ENCODE measurements at regions not wholly inside any gene's neighbourhood (a gene's known extent, or its start where the extent isn't known, plus 50 kb on each side); places are given as distances from the start of the nearest gene placed in this dataset.
"Not testable (repeated sequence)": the region's sequence is repeated elsewhere in the genome, so short reads cannot be mapped to it uniquely, and the experiment has no call there.

DNA sequence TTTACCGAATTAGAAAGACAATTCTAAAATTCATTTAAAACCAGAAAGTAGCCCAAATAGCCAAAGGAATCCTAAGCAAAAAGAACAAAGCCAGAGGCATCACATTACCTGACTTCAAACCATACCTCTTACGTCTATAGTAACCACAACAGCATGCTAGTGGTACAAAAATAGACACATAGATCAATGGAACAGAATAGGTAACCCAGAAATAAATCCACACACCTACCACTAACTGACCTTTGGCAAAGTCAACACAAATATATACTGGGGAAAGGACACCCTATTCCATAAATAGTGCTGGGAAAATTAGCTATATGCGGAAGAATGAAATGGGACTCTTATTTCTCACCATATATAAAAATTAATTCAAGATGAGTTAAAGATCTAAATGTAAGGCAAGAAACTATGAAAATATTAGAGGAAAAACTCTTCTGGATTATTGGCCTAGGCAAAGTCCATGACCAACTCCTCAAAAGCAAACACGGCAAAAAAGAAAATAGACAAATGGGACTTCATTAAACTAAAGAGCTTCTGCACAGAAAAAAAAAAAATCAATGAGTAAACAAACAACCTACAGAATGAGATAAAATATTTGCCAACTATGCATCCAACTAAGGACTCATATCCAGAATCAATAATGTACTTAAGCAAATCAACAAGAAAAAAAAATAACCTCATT is 568.9 kb downstream of the SOX5 start:
- no peak for DNase-seq

- not testable (repeated sequence) for DNase-seq
Measured at GRCh38 chr12:23388898-23389297, 560.6 kb downstream of the SOX5 start.

DNA sequence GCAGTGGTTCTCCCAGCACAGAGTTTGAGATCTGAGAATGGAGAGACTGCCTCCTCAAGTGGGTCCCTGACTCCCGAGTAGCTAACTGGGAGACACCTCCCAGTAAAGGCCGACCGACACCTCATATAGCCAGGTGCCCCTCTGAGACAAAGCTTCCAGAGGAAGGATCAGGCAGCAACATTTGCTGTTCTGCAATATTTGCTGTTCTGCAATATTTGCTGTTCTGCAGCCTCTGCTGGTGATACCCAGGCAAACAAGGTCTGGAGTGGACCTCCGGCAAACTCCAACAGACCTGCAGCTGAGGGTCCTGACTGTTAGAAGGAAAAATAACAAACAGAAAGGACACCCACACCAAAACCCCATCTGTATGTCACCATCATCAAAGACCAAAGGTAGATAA is 560.2 kb downstream of the SOX5 start:
- not testable (repeated sequence) for DNase-seq

GRCh38 chr12:23399402-23399933 is 550.0 kb downstream of the SOX5 start:
- no peak for DNase-seq

- no peak for DNase-seq
Measured at GRCh38 chr12:23415180-23415579, 534.3 kb downstream of the SOX5 start.

- no peak for DNase-seq
Measured at GRCh38 chr12:23421556-23421955, 527.9 kb downstream of the SOX5 start.

- no peak for DNase-seq
Measured at GRCh38 chr12:23423097-23423687, 526.3 kb downstream of the SOX5 start.

DNA sequence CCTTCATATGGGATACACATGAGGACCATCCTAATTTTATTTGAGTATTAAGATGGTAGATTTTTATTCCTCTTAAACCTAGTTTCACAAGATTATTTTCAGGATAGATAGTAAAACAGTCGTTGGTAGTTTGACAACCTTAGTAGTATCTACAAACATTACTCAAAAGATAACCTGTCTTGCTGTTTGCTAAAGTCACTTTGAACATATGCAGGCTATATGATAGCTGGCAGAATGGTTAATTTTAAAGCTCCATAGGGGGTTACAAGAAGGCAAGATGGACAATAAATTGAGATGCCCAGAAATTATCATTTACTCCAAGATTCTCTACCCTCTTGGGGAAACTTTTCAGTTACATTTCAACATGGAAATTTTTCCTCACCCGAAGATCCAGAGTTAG is 525.7 kb downstream of the SOX5 start:
- DNase-seq, result no peak

GRCh38 chr12:23424685-23425084 is 524.8 kb downstream of the SOX5 start:
- no peak for DNase-seq

GRCh38 chr12:23426328-23426727 is 523.1 kb downstream of the SOX5 start:
- no peak for DNase-seq

DNA sequence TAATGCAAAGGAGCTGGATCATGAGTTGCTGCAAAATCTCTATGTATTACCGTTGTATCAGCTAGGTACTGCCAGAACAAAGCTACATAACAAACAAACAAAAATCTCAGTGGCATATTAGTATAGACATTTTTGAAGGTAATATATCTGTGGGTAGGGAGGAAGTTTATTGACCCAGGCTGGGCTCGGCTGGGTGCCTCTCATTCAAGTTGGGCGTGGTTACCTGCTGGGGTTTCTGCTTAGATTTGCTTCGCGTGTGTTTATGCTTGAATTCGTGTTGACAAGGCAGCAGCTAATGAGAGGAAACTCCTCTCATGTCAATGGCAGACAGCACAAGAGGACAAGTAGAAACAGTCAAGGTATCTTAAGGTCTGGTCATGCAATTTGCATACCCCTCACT is 520.7 kb downstream of the SOX5 start:
- no peak for DNase-seq

DNA sequence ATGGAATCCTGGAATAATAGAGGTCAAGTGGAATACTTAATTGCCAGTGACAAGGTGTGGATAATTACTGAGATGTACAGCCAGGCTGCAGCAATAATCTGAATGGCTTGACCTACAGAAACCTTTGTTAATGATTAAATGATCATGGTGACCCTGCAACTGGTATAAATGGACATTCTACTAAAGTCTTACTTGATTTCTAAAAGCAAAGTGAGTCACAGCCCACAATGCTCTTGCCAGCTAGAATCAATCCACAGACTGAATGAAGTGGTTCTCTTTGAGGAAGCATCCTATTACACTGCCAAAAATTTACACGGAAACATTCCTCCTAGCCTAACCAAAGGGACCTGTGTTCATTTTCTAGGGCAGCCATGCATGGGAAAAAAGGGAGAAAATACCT is 518.5 kb downstream of the SOX5 start:
- no peak for DNase-seq

DNA sequence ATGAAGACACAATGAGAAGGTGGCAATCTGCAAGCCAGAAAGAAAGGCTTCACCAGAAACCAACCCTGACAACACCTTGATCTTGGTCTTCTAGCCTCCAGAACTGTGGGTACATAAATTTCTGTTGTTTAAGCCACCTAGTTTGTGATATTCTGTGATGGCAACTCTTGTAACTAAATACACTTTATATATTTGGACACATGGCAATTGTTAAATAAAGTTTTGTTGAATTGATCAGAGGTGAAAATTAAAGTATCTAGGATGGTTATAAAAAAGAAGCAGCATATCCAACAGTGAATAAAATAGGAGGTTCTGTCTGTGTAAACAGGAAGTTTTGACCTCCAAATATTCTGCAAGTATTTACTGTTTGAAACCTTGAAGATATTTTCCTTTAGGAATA is 516.3 kb downstream of the SOX5 start:
- DNase-seq, result no peak

- no peak for DNase-seq
Measured at GRCh38 chr12:23434154-23434553, 515.3 kb downstream of the SOX5 start.

DNA sequence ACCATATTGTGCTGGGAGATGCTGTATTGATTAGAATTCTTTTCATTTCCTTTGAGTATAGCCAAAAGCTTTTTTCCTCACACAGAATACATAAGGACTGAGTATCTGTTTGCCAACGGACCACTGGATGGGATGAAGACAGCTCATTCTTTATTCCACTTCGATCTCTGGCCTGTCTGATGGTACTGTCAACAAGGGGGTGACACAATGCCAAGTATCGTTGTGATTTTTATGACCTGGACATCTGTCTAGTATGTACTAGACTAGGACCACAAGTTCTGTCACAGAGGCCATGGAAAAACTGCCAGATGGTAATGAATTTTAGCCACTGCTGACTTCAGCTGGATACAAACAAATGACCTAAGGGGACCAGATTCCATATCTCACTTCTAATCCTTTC is 502.7 kb downstream of the SOX5 start:
- no peak for DNase-seq

- DNase-seq, result no peak
Measured at GRCh38 chr12:23450810-23451209, 498.7 kb downstream of the SOX5 start.

DNA sequence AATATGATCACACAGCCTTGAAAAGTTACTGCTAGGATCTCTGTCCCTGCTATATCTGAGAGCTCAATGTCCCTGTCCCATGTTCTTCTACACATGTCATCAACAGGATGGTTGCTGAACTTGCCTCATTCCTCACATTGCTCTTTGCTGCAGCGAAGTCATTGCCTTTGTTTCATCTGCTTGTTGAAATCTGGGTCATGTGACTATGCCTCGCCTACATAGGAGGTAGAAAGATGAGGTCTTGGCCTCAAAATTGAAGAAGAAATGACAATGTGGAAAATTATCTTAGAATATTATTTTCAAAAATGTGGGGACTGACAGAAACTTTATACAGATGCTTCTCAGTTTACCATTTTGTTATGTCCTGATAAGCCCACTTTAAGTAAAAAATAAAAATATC is 494.2 kb downstream of the SOX5 start:
- DNase-seq, result no peak

- no peak for DNase-seq
Measured at GRCh38 chr12:23458640-23459039, 490.8 kb downstream of the SOX5 start.

GRCh38 chr12:23462546-23462945 is 486.9 kb downstream of the SOX5 start:
- no peak for DNase-seq

- DNase-seq, result no peak
Measured at GRCh38 chr12:23463172-23463571, 486.3 kb downstream of the SOX5 start.

DNA sequence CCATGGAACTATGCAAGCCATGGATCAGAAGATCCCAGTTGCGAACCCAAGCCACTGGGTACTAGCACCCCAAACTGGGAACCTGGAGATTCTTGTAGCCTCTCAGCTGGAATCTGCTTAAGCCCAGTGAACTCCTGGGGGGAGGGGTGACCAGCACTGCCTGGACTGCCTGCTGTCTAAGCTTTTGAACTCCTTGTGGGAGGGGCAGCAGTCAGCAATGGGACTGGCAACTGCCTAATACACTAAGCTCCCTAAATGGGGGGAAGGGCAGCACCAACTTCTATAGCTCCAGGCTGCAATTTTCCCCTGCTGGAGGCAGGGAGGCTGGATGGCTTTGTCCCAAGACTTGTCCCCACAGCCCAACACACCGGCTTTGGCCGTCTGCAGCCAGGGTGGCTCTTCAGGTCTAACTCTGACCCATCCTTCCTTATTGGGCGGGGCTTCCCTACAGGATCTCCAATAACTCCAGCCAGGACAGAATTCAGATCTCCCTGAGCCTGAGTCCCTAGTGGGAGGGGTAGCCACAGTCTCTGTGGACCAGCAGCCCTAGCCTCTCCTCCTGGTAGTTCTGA is 485.1 kb downstream of the SOX5 start:
- DNase-seq, result no peak

DNA sequence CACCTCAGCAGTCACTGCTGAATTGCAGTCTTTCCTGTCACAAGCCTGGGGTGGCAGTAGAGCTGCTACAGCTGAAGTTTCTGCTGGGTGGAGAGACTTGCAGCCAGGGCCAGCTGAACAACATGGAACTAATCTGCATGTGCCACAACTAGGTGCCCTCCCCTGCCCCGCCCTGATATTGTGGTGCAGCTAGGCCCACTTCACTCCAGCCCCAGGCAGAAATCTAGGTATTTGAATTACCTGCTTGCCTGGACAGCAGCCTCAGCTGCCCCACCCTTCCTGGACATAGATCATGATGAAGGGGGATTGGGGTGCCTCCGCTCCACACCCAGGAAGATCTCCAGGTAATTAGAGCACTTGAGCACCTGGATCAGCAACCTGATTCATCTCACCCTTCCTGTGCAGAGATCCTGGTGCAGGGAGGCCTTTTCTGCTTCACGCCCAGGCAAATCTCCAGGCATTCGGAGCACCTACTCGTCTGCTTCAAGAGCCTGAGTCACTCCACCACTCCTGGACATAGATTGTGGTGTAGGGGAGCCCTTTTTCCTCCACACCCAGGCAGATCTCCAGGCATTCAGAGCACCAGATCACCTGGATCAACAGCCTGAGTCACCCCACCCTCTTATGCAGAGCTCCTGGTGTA is 477.0 kb downstream of the SOX5 start:
- no peak for DNase-seq

DNA sequence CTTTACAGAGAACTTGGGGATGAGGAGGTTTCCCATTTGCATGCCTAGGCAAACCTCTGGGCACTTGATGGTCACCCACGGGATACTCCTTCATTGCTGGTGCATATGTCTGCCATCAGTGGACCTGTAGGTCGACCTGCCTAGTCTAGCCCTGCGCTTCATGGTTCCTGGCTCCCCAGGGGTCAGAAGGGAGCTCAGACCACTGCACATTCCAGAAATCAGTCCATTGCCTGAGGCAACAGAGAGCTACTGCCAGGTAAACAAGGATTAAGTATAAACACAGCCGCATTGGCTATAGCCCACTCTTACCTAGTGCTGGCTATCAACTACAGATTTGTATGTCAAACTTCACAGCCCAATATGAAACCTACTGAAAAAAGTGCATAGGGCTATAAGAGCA is 476.4 kb downstream of the SOX5 start:
- DNase-seq, result no peak

Measured in skin of body (tissue), 1 donor.